Mucosa of descending colon (tissue), 3 donors: ENCODE measurements at regions not wholly inside any gene's neighbourhood (a gene's known extent, or its start where the extent isn't known, plus 50 kb on each side); places are given as distances from the start of the nearest gene placed in this dataset.

Experiments
- ATAC-seq: fragments of 200-7000 bp; cut with Tn5 transposase; one replicate; pipeline ENCODE4 v1.9.1; 2020; ENCODE audit warnings: mild to moderate bottlenecking, moderate library complexity
- DNase-seq, 3 donors: peaks; one replicate each; pipeline ENCODE4 v3.0.0-alpha.2; 2020
- H3K36me3 ChIP-seq: fragments of 200-600 bp; one replicate; pipeline ENCODE4 v1.8.0; 2021; ENCODE audit warnings: low read depth, mild to moderate bottlenecking
- H3K4me1 ChIP-seq: fragments of 200-600 bp; one replicate; pipeline ENCODE4 v1.8.0; 2021; ENCODE audit warnings: low read depth, mild to moderate bottlenecking
- H3K4me3 ChIP-seq: fragments of 200-600 bp; one replicate; pipeline ENCODE4 v1.8.0; 2021; ENCODE audit warnings: mild to moderate bottlenecking
- H3K9me3 ChIP-seq: fragments of 200-600 bp; one replicate; pipeline ENCODE4 v1.8.0; 2021; ENCODE audit warnings: mild to moderate bottlenecking
- CTCF ChIP-seq: fragments of 200-600 bp; IDR thresholded peaks from one replicate; pipeline ENCODE4 v1.8.0; 2022; ENCODE audit warnings: antibody characterized with exemption, mild to moderate bottlenecking
- intact Hi-C, 2 donors: fragments of 100-400 bp; cut with DNase I in 1 of 2; cut with micrococcal nuclease in 1 of 2; formaldehyde crosslinking; loops; one replicate each; pipeline versions ENCODE4 v1.11.0 to v1.11.1; 2022; cut with DNase I, micrococcal nuclease
- donor health status: DM: no; HTN: no; CAD: no; lungs with moderate emphysema.
- donor health status: DM: no; HTN: no; CAD: no.
- donor health status: DM: no; HTN: yes; CAD: no.

DNA sequence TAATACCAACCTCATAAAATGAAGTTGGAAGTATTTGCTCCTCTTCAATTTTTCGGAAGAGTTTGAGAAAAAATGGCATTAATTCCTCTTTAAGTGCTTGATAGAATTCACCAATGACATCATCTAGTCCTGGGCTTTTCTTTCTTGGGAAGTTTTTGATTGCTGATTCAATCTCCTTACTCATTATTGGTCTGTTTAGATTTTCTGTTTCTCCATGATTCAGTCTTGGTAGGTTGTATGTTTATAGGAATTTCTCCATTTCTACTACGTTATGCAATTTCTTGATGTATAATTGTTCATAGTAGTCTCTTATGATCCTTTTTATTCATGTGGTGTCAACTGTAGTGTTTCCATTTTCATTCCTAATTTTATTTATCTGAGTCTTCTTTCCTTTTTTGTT, 141.5 kb upstream of the PRNP start:
- no peaks in the 10 kb centered on the region for H3K36me3 ChIP-seq
- no peak for ATAC-seq
- no peak for TF ChIP-seq CTCF
- no peak overlapping the region for H3K4me3 ChIP-seq
- no peak for DNase-seq
- no peaks in the 10 kb centered on the region for H3K4me1 ChIP-seq
- intact Hi-C loops: no loop called here
- no peaks in the 10 kb centered on the region for H3K9me3 ChIP-seq

DNA sequence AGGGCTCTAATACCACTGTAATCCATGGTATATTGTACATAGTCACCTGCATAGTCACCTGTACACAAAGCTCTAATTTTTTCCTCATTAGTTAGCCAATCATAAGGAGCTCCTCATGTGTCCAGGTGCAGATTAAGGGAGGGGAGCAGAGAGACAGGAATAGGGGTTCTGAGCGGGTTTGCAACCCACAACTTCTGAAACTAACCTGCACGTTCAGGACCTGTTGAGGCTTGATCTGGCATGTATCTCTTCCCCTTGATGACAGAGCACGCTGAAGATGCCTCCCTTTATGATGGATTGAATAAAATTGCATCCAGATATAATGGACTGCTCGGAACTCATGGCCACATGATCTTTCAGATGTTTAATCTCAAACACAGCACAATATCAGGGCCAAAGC, 144.0 kb upstream of the PRNP start:
- H3K4me1 ChIP-seq: no peaks in the 10 kb centered on the region
- no peak overlapping the region for H3K4me3 ChIP-seq
- H3K9me3 ChIP-seq: no peaks in the 10 kb centered on the region
- DNase-seq: no peak
- no peak for ATAC-seq
- intact Hi-C loops: no loop called here
- no peak for TF ChIP-seq CTCF
- H3K36me3 ChIP-seq: no peaks in the 10 kb centered on the region

DNA sequence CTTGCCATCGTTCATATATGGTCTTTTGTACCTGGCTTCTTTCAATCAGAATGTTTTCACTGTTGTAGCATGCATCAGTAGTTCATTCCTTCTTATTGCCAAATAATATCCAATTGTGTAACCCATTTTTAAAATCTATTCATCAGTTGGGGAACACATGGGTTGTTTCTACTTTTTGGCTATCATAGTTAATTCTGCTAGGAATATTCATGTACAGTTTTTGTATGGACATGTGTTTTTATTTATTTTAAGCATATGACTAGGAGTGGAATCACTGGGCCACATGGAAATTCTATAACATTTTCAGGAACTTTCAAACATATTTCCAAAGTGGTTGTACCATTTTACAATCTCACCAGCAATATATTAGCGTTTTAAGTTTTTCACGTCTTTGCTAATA, 151.9 kb upstream of the PRNP start:
- Histone ChIP-seq H3K9me3 (no peaks in the 10 kb centered on the region), H3K36me3 (no peaks in the 10 kb centered on the region), H3K4me1 (no peaks in the 10 kb centered on the region), H3K4me3 (no peak overlapping the region)
- intact Hi-C loops: no loop called here
- TF ChIP-seq CTCF: no peak
- no peak for DNase-seq
- ATAC-seq: no peak

DNA sequence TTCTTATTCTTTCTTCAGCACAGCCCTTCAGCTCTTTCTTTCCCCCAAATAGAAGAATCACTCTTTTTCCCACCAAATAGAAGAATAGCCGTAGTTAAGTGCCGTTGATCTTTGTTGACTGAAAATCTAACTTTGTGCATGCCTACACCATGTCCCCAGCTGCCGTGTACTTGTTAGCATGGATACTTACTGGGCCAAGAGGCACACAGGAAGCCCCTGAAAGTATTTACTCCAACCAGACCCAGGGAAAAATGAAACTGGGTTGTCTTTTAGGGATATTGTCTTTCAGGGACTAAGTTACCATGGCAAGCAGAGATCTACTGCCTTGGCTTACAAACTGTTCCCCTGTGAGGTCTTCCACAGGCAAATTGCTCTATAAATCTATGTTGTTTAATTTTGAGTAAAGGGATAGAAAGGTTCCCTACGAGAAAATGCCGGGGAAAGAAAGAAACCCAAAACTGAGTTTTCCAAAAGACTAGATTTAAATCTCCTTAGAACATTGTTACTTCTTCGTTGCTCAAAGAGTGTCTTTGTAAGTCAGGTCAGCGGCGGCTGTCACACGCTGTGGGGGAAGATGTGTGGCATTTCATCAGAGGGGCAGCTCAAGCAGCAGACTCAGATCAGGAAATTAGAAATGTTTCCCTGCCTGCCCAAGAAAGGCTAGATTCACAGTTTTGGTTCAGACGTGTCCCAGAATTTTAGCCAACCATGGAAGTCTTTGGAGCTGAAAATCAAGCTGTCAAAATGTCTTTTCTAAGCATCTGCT, 152.7 kb upstream of the PRNP start:
- TF ChIP-seq CTCF: no peak
- intact Hi-C loops: no loop called here
- H3K36me3 ChIP-seq: no peaks in the 10 kb centered on the region
- no peak for ATAC-seq
- no peak overlapping the region for H3K4me3 ChIP-seq
- DNase-seq: no peak
- no peaks in the 10 kb centered on the region for H3K4me1 ChIP-seq
- no peaks in the 10 kb centered on the region for H3K9me3 ChIP-seq

- TF ChIP-seq CTCF: no peak
- no peaks in the 10 kb centered on the region for H3K4me1 ChIP-seq
- ATAC-seq (no peak), DNase-seq (no peak)
- no peaks in the 10 kb centered on the region for H3K36me3 ChIP-seq
- intact Hi-C loops: no loop called here
- H3K9me3 ChIP-seq: no peaks in the 10 kb centered on the region
- H3K4me3 ChIP-seq: no peak overlapping the region
Measured at GRCh38 chr20:4532772-4533171, 153.5 kb upstream of the PRNP start.

DNA sequence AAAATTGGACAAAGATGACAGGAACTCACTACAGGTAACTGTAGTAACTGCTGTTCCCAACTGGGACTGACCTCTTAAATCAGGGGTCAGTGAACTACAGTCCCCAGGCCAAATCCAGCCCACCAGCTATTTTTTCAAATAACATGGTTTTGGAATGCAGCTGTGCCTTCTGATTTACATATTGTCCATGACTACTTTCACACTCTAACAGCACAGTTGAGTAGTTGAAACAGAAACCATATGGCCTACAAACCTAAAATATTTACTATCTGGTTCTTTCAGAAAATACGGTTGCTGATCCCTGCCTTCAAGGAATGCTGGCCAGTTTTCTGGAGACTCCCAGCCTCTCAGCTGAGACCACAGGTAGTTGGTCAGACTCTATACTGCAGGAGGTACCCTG, 161.5 kb upstream of the PRNP start:
- H3K4me3 ChIP-seq: no peak overlapping the region
- TF ChIP-seq CTCF: no peak
- H3K9me3 ChIP-seq: no peaks in the 10 kb centered on the region
- ATAC-seq: no peak
- no peaks in the 10 kb centered on the region for H3K36me3 ChIP-seq
- intact Hi-C loops: no loop called here
- H3K4me1 ChIP-seq: no peaks in the 10 kb centered on the region
- DNase-seq: no peak
